ENCODE measurements at regions not wholly inside any gene's neighbourhood (a gene's known extent, or its start where the extent isn't known, plus 50 kb on each side); places are given as distances from the start of the nearest gene placed in this dataset.
A peak's percentile ranks its signal among the peaks of the same experiment; 100 is the strongest.

- Histone ChIP-seq H3K36me3 (ENCODE audit: insufficient read depth, low read length) (no peaks in the 10 kb centered on the region), H3K4me1 (ENCODE audit: insufficient read depth, low read length) (peaks cover 34% of the 10 kb centered on the region), H3K4me2 (ENCODE audit: insufficient read depth, low read length) (no peak overlapping the region), H3K79me2 (ENCODE audit: insufficient read depth, low read length) (no peaks in the 10 kb centered on the region), H3K9me3 (ENCODE audit: low read depth, low read length) (no peaks in the 10 kb centered on the region), H3K27me3 (ENCODE audit: insufficient read depth, low read length) (no peaks in the 10 kb centered on the region), H4K20me1 (ENCODE audit: insufficient read depth, low read length) (no peaks in the 10 kb centered on the region), H3K4me3 (ENCODE audit: insufficient read depth, low read length) (no peak overlapping the region), H2AFZ (ENCODE audit: low read length) (no peak overlapping the region), H3K27ac (ENCODE audit: low read depth, low read length) (peak overlapping the region; percentile 73)
- no peak for DNase-seq (ENCODE audit: insufficient read length, low spot score, missing footprints)
- no peak for TF ChIP-seq CTCF (IDR thresholded peaks at IDR 0.05; ENCODE audit: extremely low read depth, low read depth, low read length)
Observed at GRCh38 chr3:177746337-177746933, 549.2 kb upstream of the TBL1XR1 start.

DNA sequence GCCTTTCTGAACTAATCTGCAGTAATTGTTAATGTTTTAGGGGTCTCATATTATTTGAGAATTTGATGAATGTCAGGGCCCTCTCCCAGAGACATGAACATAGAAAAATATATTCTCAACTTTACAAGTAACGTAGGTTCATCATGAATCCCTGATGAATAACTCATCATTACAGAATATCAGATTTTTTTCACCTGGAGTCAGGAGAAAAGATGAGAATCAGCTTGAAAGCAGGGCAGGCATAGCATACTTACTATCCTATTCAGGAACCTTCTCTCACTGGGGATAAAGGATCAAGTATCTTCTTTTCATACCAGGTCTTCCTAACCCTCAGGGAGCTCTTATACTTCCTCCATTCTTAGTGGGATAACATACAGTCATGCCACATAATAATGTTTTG is 552.6 kb upstream of the TBL1XR1 start:
- H3K79me2 ChIP-seq (ENCODE audit: insufficient read depth, low read length): no peaks in the 10 kb centered on the region
- no peaks in the 10 kb centered on the region for H4K20me1 ChIP-seq (ENCODE audit: insufficient read depth, low read length)
- no peaks in the 10 kb centered on the region for H3K9me3 ChIP-seq (ENCODE audit: low read depth, low read length)
- no peak for DNase-seq (ENCODE audit: insufficient read length, low spot score, missing footprints)
- H3K4me1 ChIP-seq (ENCODE audit: insufficient read depth, low read length): peaks cover 46% of the 10 kb centered on the region
- no peak overlapping the region for H3K4me3 ChIP-seq (ENCODE audit: insufficient read depth, low read length)
- no peak overlapping the region for H2AFZ ChIP-seq (ENCODE audit: low read length)
- no peaks in the 10 kb centered on the region for H3K36me3 ChIP-seq (ENCODE audit: insufficient read depth, low read length)
- no peak overlapping the region for H3K4me2 ChIP-seq (ENCODE audit: insufficient read depth, low read length)
- no peaks in the 10 kb centered on the region for H3K27me3 ChIP-seq (ENCODE audit: insufficient read depth, low read length)
- no peak overlapping the region for H3K27ac ChIP-seq (ENCODE audit: low read depth, low read length)
- no peak for TF ChIP-seq CTCF (IDR thresholded peaks at IDR 0.05; ENCODE audit: extremely low read depth, low read depth, low read length)

- H3K9me3 ChIP-seq (ENCODE audit: low read depth, low read length): no peaks in the 10 kb centered on the region
- no peak overlapping the region for H3K4me2 ChIP-seq (ENCODE audit: insufficient read depth, low read length)
- no peak overlapping the region for H2AFZ ChIP-seq (ENCODE audit: low read length)
- H3K27ac ChIP-seq (ENCODE audit: low read depth, low read length): no peak overlapping the region
- no peaks in the 10 kb centered on the region for H4K20me1 ChIP-seq (ENCODE audit: insufficient read depth, low read length)
- H3K4me1 ChIP-seq (ENCODE audit: insufficient read depth, low read length): peaks cover 45% of the 10 kb centered on the region
- H3K36me3 ChIP-seq (ENCODE audit: insufficient read depth, low read length): no peaks in the 10 kb centered on the region
- H3K27me3 ChIP-seq (ENCODE audit: insufficient read depth, low read length): no peaks in the 10 kb centered on the region
- no peak for DNase-seq (ENCODE audit: insufficient read length, low spot score, missing footprints)
- no peaks in the 10 kb centered on the region for H3K79me2 ChIP-seq (ENCODE audit: insufficient read depth, low read length)
- no peak for TF ChIP-seq CTCF (IDR thresholded peaks at IDR 0.05; ENCODE audit: extremely low read depth, low read depth, low read length)
- H3K4me3 ChIP-seq (ENCODE audit: insufficient read depth, low read length): no peak overlapping the region
Observed at GRCh38 chr3:177750436-177750835, 553.2 kb upstream of the TBL1XR1 start.

DNA sequence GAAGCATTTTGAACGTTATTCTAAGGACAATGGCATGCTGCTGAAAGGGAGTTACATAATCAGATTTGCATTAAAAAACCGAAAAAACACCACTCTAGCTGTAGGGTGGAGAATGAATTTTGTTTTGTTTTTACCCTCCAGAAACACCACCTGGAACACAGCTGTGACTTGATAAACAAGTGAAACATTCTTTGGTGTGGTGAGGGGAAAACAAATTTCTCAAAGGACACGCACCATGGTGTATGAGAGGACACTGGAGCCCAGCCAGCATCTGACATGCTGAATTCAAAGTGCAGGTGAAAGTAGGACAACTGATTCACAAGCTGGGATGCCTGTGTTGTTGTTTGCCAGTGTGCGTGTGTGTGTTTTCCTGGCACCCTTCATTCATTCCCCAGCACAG is 554.5 kb upstream of the TBL1XR1 start:
- H3K4me2 ChIP-seq (ENCODE audit: insufficient read depth, low read length): no peak overlapping the region
- TF ChIP-seq CTCF (IDR thresholded peaks at IDR 0.05; ENCODE audit: extremely low read depth, low read depth, low read length): no peak
- no peaks in the 10 kb centered on the region for H3K9me3 ChIP-seq (ENCODE audit: low read depth, low read length)
- no peaks in the 10 kb centered on the region for H3K79me2 ChIP-seq (ENCODE audit: insufficient read depth, low read length)
- DNase-seq (ENCODE audit: insufficient read length, low spot score, missing footprints): no peak
- H2AFZ ChIP-seq (ENCODE audit: low read length): no peak overlapping the region
- peaks cover 31% of the 10 kb centered on the region for H3K4me1 ChIP-seq (ENCODE audit: insufficient read depth, low read length)
- no peaks in the 10 kb centered on the region for H3K27me3 ChIP-seq (ENCODE audit: insufficient read depth, low read length)
- H3K4me3 ChIP-seq (ENCODE audit: insufficient read depth, low read length): no peak overlapping the region
- H3K36me3 ChIP-seq (ENCODE audit: insufficient read depth, low read length): no peaks in the 10 kb centered on the region
- no peaks in the 10 kb centered on the region for H4K20me1 ChIP-seq (ENCODE audit: insufficient read depth, low read length)
- H3K27ac ChIP-seq (ENCODE audit: low read depth, low read length): no peak overlapping the region

Measured in osteoblast (primary cell).